BE2C (cell line): ENCODE measurements at regions not wholly inside any gene's neighbourhood (a gene's known extent, or its start where the extent isn't known, plus 50 kb on each side); places are given as distances from the start of the nearest gene placed in this dataset.

ENCODE experiments used
- DNase-seq: peaks from one replicate; pipeline ENCODE4 v3.0.0-alpha.2; 2020
- H3K27me3 ChIP-seq: fragments of 250-450 bp; sonication (Bioruptor Pico); 2 replicates; pipeline ENCODE4 v1.5.1; 2020; ENCODE audit warnings: mild to moderate bottlenecking
- H3K36me3 ChIP-seq: fragments of 250-450 bp; sonication (Bioruptor Pico); 2 replicates; pipeline ENCODE4 v1.5.1; 2020; ENCODE audit warnings: mild to moderate bottlenecking
- H3K4me1 ChIP-seq: fragments of 250-450 bp; sonication (Bioruptor Pico); 2 replicates; pipeline ENCODE4 v1.5.1; 2020
- H3K4me3 ChIP-seq: 2 replicates; pipeline ENCODE4 v1.5.1; 2011; ENCODE audit warnings: low read depth, low read length
- H3K9me3 ChIP-seq: fragments of 250-450 bp; sonication (Bioruptor Pico); 2 replicates; pipeline ENCODE4 v1.5.1; 2020
- CTCF ChIP-seq: IDR thresholded peaks from 2 replicates; pipeline ENCODE4 v1.5.1; 2012; ENCODE audit warnings: mild to moderate bottlenecking, low read depth, low read length

- no peaks in the 10 kb centered on the region for H3K4me1 ChIP-seq
Observed at GRCh38 chr7:114133717-114134116, 214.9 kb upstream of the PPP1R3A start.

GRCh38 chr7:114130866-114131265 is 212.1 kb upstream of the PPP1R3A start:
- Histone ChIP-seq H3K36me3 (no peaks in the 10 kb centered on the region), H3K9me3 (no peaks in the 10 kb centered on the region), H3K27me3 (no peaks in the 10 kb centered on the region), H3K4me3 (no peak overlapping the region), H3K4me1 (no peaks in the 10 kb centered on the region)
- no peak for TF ChIP-seq CTCF
- no peak for DNase-seq

More at GRCh38 chr7:114133717-114134116, 214.9 kb upstream of the PPP1R3A start:
- Histone ChIP-seq H3K9me3 (no peaks in the 10 kb centered on the region), H3K27me3 (no peaks in the 10 kb centered on the region), H3K4me3 (no peak overlapping the region), H3K36me3 (no peaks in the 10 kb centered on the region)
- TF ChIP-seq CTCF: no peak
- no peak for DNase-seq

GRCh38 chr7:114128880-114129279 is 210.1 kb upstream of the PPP1R3A start:
- Histone ChIP-seq H3K9me3 (no peaks in the 10 kb centered on the region), H3K4me3 (no peak overlapping the region), H3K4me1 (no peaks in the 10 kb centered on the region), H3K27me3 (no peaks in the 10 kb centered on the region), H3K36me3 (no peaks in the 10 kb centered on the region)
- no peak for TF ChIP-seq CTCF
- no peak for DNase-seq

- H3K27me3 ChIP-seq: no peaks in the 10 kb centered on the region
- H3K9me3 ChIP-seq: no peaks in the 10 kb centered on the region
- TF ChIP-seq CTCF: no peak
- H3K4me1 ChIP-seq: no peaks in the 10 kb centered on the region
- no peak for DNase-seq
- no peak overlapping the region for H3K4me3 ChIP-seq
- no peaks in the 10 kb centered on the region for H3K36me3 ChIP-seq
Observed at GRCh38 chr7:114126095-114126494, 207.3 kb upstream of the PPP1R3A start.

GRCh38 chr7:114112806-114113205 is 194.0 kb upstream of the PPP1R3A start:
- H3K27me3 ChIP-seq: no peaks in the 10 kb centered on the region
- no peaks in the 10 kb centered on the region for H3K4me1 ChIP-seq
- no peaks in the 10 kb centered on the region for H3K36me3 ChIP-seq
- DNase-seq: no peak
- H3K9me3 ChIP-seq: no peaks in the 10 kb centered on the region
- no peak overlapping the region for H3K4me3 ChIP-seq
- no peak for TF ChIP-seq CTCF

- TF ChIP-seq CTCF: no peak
Observed at GRCh38 chr7:114110666-114111065, 191.9 kb upstream of the PPP1R3A start.

More at GRCh38 chr7:114110666-114111065, 191.9 kb upstream of the PPP1R3A start:
- DNase-seq: no peak
- Histone ChIP-seq H3K27me3 (no peaks in the 10 kb centered on the region), H3K4me3 (no peak overlapping the region), H3K4me1 (no peaks in the 10 kb centered on the region), H3K36me3 (no peaks in the 10 kb centered on the region), H3K9me3 (no peaks in the 10 kb centered on the region)
